Cardiac septum (tissue), 1 donor: ENCODE measurements at regions not wholly inside any gene's neighbourhood (a gene's known extent, or its start where the extent isn't known, plus 50 kb on each side); places are given as distances from the start of the nearest gene placed in this dataset.
"Not testable (repeated sequence)": the region's sequence is repeated elsewhere in the genome, so short reads cannot be mapped to it uniquely, and the experiment has no call there.

ENCODE experiments used
- DNase-seq: peaks from one replicate; pipeline ENCODE4 v3.0.0-alpha.2; 2020; ENCODE audit warnings: low spot score
- intact Hi-C: fragments of 100-400 bp; cut with DNase I; formaldehyde crosslinking; loops from one replicate; pipeline ENCODE4 v1.14.0; 2022
- donor health status: DM: no; HTN: no; CAD: no.

- DNase-seq, result no peak
- intact Hi-C loops, result no loop called here
Observed at GRCh38 chr3:38967693-38967989, 84.1 kb downstream of the SCN11A start.

DNA sequence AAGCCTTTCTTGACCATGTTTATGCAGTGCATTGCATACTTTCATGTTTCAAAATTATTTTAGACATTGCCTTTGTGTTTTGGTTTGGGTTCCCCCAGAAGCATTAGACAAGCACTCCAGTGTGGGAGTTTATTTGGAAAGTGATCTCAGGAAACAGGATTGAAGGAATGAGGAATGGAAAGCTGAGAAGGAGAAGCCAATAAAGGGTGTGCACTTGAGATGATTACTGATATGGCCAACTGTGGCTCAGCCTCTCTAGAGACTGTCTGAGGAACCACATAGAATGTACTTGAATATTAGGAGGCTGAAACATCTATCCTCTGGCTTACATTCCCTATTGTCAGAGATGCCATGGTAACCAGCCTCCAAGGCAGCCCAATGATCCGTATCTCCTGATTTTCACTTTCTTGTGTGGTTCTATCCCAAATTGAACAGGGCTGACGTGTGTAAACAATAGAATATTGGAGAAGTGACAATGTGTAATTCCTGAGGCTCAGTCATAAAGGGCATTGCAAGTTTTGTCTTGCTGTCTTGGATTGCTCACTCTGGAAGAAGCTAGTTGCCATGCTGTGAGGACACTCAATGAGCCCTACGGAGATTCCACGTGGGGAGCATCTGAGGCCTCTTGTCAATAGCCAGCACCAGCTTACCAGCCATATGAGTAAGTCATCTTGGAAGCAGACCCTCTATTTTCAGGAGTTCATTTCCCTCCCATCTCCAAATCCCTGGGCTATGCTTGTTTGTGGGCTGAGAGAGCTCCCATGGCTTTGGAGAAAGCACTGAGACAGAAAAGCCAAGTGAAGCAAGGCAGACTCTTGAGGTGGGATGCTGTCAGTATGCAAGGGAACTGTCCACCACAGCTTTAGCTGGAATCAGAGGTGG, 84.7 kb downstream of the SCN11A start:
- no peak for DNase-seq
- intact Hi-C loops, result no loop called here

GRCh38 chr3:38964646-38965045, 87.1 kb downstream of the SCN11A start:
- intact Hi-C loops, result no loop called here
- no peak for DNase-seq

- no peak for DNase-seq
- intact Hi-C loops, result no loop called here
Observed at GRCh38 chr3:38964204-38964603, 87.5 kb downstream of the SCN11A start.

DNA sequence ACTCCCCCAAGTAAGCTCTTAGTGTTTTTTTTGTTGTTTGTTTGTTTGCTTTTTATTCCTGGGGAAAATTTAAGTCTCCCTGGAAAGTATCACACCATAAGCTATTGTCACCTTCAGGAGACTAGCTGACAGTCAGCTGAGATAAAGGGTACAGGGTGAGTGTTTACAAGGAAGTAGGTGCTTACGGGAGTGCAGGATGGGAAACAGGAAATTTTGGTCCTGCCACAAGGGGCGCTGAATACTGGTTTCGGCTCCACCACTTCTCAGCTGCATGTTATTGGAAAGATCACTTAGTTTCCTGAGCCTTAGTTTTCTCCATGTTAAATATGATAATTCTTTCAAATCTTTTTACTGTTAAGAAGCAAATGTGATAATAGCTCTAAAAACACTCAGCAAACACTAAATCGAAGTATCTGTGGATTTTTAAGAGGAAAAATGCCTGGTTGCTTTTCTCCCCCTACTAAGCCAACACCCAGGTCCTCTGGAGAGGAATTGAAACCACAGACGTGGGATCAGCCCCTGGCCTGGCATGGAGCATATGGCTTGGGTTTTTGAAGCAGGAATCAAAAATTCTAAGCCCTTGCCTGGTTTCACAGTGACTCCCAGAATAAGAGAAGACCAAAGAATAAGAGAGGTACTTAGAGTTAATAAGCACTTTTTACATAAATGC, 90.7 kb downstream of the SCN11A start:
- DNase-seq, result no peak
- intact Hi-C loops, result no loop called here

DNA sequence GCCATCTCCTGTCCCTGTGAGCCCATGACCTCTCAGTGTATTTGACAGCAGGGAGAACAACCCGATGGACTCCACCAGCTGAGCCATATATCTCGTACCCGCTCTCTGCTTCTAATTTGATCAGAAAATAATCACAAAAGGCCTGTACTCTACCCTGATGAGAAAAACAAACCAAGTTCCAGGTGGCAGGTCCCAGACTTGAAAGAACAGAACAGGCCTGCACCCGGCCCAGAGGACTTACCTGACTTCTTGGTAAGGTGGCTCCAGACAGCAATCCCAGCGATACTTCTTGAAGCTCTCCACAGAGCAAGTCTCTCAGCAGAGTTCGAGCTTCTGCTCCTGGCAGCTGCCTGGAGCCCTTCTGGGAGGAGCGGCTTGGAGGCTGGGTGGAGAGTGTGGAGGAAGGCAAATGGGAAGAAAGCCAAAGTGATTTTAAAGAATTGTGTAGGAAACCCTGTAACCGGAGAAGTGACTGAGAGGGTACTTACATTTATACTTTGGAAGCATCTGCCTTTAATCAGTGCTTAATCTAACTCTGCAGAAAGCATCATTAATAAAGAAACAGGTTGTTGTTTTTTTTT, 91.6 kb downstream of the SCN11A start:
- no peak for DNase-seq
- intact Hi-C loops, result no loop called here

GRCh38 chr3:38958026-38958720, 93.6 kb downstream of the SCN11A start:
- DNase-seq, result no peak
- intact Hi-C loops, result no loop called here

- no peak for DNase-seq
- intact Hi-C loops, result no loop called here
Observed at GRCh38 chr3:38957296-38957695, 94.4 kb downstream of the SCN11A start.

GRCh38 chr3:38952721-38953120, 99.0 kb downstream of the SCN11A start:
- DNase-seq, result no peak

DNA sequence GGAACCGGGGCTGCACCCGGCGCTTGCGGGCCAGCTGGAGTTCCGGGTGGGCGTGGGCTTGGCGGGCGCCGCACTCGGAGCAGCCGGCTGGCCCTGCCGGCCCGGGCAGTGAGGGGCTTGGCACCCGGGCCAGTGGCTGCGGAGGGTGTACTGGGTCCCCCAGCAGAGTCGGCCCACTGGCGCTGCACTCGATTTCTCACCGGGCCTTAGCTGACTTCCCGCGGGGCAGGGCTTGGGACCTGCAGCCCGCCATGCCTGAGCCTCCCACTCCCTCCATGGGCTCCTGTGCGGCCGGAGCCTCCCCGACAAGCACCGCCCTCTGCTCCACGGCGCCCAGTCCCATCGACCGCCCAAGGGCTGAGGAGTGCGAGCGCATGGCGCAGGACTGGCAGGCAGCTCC, 100.6 kb downstream of the SCN11A start:
- intact Hi-C loops, DNase-seq: not testable (repeated sequence)

More at GRCh38 chr3:38952721-38953120, 99.0 kb downstream of the SCN11A start:
- intact Hi-C loops, result no loop called here

DNA sequence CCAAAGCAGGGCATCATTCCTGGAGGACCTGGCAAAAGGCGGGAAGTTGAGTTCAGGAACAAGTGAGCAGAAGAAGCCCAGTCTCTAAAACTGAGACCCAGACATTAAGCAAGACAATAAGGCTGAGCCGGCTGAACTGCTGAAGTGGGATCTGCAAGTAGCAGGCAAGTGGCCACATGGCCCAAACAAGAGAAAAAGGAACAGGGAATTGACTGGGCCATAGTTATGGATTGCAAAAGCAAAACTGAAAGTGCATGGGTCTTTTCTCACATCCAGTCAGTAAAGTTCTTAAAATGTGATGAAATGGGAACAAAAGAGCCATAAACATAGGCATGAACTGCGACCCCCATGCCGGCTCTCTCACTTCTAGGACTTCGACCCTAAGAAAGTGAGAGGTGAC, 101.2 kb downstream of the SCN11A start:
- DNase-seq, result no peak
- intact Hi-C loops, result no loop called here

GRCh38 chr3:38949994-38950393, 101.8 kb downstream of the SCN11A start:
- intact Hi-C loops, result no loop called here
- no peak for DNase-seq

DNA sequence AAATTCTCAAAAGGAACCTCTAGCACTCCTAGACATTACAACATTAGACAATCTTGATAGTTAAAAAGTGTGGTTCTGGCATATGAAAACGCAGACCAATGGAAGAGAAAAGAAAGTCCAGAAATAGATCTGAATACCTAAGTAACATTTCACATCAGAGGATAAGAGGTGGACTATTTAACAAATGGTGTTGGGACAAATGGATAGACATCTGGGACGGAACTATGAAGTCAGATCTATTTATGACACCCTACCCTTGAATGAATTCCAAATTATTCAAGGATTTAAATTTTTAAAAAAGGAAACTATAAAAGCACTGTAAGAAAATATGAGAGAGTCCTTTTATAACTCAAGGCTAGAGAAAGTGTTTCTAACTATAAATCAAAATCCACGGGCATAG, 111.3 kb downstream of the SCN11A start:
- intact Hi-C loops, result no loop called here
- DNase-seq, result no peak

GRCh38 chr3:38925351-38925750, 109.3 kb upstream of the SCN10A start:
- no peak for DNase-seq
- intact Hi-C loops, result no loop called here

GRCh38 chr3:38916706-38917105, 100.7 kb upstream of the SCN10A start:
- intact Hi-C loops, result no loop called here
- no peak for DNase-seq

GRCh38 chr3:38907426-38907825, 91.4 kb upstream of the SCN10A start:
- intact Hi-C loops, result no loop called here
- no peak for DNase-seq

DNA sequence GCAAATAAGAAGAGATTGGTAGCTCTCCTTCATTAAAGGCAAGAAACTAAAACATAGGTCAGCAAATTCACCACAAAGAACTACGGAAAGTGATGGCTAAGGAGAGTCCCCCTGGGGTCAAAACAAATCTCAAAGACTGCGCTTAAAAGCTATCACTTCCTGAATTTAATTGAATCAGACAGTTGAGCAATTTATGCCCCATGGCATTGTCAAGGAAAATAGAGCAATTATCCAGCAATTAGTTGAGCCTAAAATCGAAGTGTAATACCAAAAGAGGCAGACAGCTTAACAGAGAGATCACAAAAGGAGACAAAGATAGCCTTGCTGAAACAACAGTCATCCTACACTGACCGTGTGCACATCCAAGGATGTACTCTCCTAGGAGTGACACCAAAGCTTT, 74.4 kb upstream of the SCN10A start:
- intact Hi-C loops, result no loop called here
- DNase-seq, result no peak

GRCh38 chr3:38878646-38879045, 62.6 kb upstream of the SCN10A start:
- DNase-seq, result no peak
- intact Hi-C loops, result no loop called here
